ENCODE measurements at regions not wholly inside any gene's neighbourhood (a gene's known extent, or its start where the extent isn't known, plus 50 kb on each side); places are given as distances from the start of the nearest gene placed in this dataset.

DNA sequence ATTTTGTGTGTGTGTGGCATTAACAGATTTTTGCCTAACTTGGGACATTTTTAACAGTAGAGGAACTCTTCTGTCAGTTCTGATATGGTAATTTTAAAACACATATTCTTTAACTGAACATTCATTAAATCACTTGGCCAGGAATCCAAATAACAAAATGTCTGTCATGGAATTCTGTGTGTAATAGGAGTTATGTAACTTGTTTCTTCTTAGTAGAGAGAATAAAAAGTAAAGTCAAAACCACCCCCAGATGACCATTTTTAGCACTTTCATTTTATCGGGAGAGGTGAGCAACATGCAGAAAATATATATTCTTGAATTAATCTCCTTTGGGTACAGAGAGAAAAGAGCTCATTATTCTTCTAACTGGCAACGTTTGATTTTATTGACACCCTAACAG lies 1740.3 kb downstream of the STIM2 start:
- intact Hi-C loops (cut with DNase I), result no loop called here
- no peaks in the 10 kb centered on the region for H3K9me3 ChIP-seq
- H3K27ac ChIP-seq, result no peak overlapping the region
- no peak for DNase-seq
- H3K4me1 ChIP-seq, result no peaks in the 10 kb centered on the region
- no peaks in the 10 kb centered on the region for H3K36me3 ChIP-seq
- H3K4me3 ChIP-seq, result no peak overlapping the region
- H3K27me3 ChIP-seq, result no peaks in the 10 kb centered on the region
- TF ChIP-seq POLR2A (IDR thresholded peaks at IDR 0.05), result no peak
- TF ChIP-seq, protein P1, sequence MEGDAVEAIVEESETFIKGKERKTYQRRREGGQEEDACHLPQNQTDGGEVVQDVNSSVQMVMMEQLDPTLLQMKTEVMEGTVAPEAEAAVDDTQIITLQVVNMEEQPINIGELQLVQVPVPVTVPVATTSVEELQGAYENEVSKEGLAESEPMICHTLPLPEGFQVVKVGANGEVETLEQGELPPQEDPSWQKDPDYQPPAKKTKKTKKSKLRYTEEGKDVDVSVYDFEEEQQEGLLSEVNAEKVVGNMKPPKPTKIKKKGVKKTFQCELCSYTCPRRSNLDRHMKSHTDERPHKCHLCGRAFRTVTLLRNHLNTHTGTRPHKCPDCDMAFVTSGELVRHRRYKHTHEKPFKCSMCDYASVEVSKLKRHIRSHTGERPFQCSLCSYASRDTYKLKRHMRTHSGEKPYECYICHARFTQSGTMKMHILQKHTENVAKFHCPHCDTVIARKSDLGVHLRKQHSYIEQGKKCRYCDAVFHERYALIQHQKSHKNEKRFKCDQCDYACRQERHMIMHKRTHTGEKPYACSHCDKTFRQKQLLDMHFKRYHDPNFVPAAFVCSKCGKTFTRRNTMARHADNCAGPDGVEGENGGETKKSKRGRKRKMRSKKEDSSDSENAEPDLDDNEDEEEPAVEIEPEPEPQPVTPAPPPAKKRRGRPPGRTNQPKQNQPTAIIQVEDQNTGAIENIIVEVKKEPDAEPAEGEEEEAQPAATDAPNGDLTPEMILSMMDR (IDR thresholded peaks at IDR 0.05), result no peak
- 72 to 75% methylated on average over 2 of the region's 2 CpGs for WGBS, 2 donors

DNA sequence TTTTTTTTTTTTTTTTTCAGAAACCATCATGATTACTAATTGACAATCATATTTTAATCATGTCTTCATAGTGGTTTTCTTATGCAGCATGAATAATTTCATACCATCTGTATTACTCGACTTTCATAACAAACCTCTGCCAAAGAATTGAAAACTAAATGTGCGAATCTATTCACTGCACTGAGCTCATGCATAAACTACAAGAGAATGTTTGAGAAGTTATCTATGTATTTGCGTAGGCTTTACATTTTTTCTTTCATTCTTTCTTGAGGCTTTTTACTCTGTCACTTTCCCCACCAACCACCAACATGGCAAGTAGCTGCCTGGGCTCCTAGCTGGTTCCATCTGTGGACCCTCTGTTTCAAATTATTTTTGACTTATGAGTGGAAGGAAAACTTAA lies 1761.0 kb downstream of the STIM2 start:
- WGBS, 2 donors, result 54 to 65% methylated on average over 3 of the region's 3 CpGs
- no peaks in the 10 kb centered on the region for H3K27me3 ChIP-seq
- DNase-seq, result no peak
- TF ChIP-seq, protein P1 (IDR thresholded peaks at IDR 0.05), result no peak
- TF ChIP-seq POLR2A (IDR thresholded peaks at IDR 0.05), result no peak
- H3K27ac ChIP-seq, result no peak overlapping the region
- H3K4me1 ChIP-seq, result no peaks in the 10 kb centered on the region
- no peaks in the 10 kb centered on the region for H3K36me3 ChIP-seq
- peaks cover 0 to 9% (median 0%) of the 10 kb centered on the region in 3 donors for H3K9me3 ChIP-seq
- H3K4me3 ChIP-seq, result no peak overlapping the region
- intact Hi-C loops (cut with DNase I), result no loop called here

DNA sequence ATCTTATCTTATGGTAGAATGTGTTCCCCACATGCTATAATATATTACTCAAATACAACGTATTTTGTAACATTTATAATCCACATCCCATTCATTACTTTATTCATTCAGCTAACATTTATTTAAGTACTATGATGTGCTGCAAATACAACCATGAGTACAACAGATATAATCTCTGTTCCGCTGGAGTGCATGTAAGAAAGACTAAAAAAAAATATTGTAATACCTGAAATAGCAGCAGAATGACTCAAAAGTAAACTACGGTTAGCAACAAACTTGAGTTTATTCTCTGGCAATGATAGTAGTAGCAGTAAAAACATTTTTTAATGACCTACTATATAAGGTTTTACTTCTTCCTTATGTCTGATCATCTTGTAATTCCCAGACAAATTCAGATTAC lies 1776.3 kb downstream of the STIM2 start:
- intact Hi-C loops (cut with DNase I), result no loop called here
- Histone ChIP-seq H3K36me3 (no peaks in the 10 kb centered on the region), H3K9me3 (no peaks in the 10 kb centered on the region), H3K4me3 (no peak overlapping the region), H3K27ac (no peak overlapping the region), H3K27me3 (no peaks in the 10 kb centered on the region), H3K4me1 (no peaks in the 10 kb centered on the region)
- 59 to 64% methylated on average over 3 of the region's 3 CpGs for WGBS, 2 donors
- no peak for DNase-seq
- TF ChIP-seq, protein P1 (IDR thresholded peaks at IDR 0.05), result no peak
- TF ChIP-seq POLR2A (IDR thresholded peaks at IDR 0.05), result no peak

DNA sequence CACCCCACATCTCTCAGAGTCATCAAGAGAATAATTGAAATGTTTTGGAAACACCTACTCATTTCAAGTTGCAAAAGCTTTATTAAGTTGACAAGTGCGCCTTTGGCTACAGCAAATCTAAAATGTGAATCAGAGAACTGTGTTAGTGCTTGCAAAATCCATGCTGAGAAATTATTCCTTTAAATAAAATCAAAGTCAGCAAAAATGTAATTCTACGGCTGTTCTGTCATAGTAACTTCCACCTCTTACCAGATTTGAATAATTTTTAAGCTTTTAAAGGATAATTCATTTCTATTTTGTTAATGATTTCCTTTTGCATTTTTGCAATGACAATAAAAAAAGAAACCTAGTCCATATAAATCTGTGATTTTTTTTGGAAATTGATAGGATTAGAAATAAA lies 1779.1 kb downstream of the STIM2 start:
- no peak overlapping the region for H3K27ac ChIP-seq
- 65 to 75% methylated on average over 2 of the region's 2 CpGs for WGBS, 2 donors
- no peak overlapping the region for H3K4me3 ChIP-seq
- no peaks in the 10 kb centered on the region for H3K27me3 ChIP-seq
- DNase-seq, result no peak
- H3K9me3 ChIP-seq, result no peaks in the 10 kb centered on the region
- H3K36me3 ChIP-seq, result no peaks in the 10 kb centered on the region
- no peaks in the 10 kb centered on the region for H3K4me1 ChIP-seq
- intact Hi-C loops (cut with DNase I), result no loop called here
- no peak for TF ChIP-seq POLR2A (IDR thresholded peaks at IDR 0.05)
- TF ChIP-seq, protein P1 (IDR thresholded peaks at IDR 0.05), result no peak

DNA sequence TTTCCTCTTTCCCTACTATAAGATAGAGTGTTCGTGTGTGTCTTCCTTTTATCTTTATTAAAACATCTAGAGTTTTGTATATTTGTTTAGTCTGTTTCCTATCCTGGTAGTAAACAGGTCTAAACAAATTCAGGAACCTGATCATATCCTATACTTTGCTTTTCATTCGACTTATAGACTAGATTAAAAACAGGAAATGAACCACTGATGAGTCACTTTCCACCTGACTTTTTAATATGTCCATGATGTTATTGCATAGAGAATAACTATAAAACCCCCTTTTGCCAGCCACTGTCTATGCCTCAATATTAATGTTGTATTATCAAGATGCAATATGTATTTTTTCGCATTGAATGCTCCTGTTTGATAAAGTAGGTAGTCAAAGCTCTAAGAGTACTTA lies 1794.0 kb downstream of the STIM2 start:
- H3K4me3 ChIP-seq, result no peak overlapping the region
- H3K9me3 ChIP-seq, result no peaks in the 10 kb centered on the region
- TF ChIP-seq, protein P1 (IDR thresholded peaks at IDR 0.05), result no peak
- no peak for TF ChIP-seq POLR2A (IDR thresholded peaks at IDR 0.05)
- no peak for DNase-seq
- H3K27ac ChIP-seq, result no peak overlapping the region
- H3K27me3 ChIP-seq, result no peaks in the 10 kb centered on the region
- intact Hi-C loops (cut with DNase I), result no loop called here
- WGBS, 2 donors, result 57 to 60% methylated on average over 3 of the region's 3 CpGs
- no peaks in the 10 kb centered on the region for H3K4me1 ChIP-seq
- H3K36me3 ChIP-seq, result no peaks in the 10 kb centered on the region
